HL-60/S4 treated with phorbol 12-myristate 13-acetate at 8.2 ng/mL for 4 days and 3 days (cell line): ENCODE measurements at regions not wholly inside any gene's neighbourhood (a gene's known extent, or its start where the extent isn't known, plus 50 kb on each side); places are given as distances from the start of the nearest gene placed in this dataset.

Source experiments
- in situ Hi-C: fragments of 300-500 bp; cut with MboI; formaldehyde crosslinking; loops from 2 replicates; pipeline ENCODE4 v1.15.0; 2022; ENCODE audit warnings: low sequenced_read_pairs

- in situ Hi-C loops: no loop called here
These were observed 275.8 kb upstream of the LYZL1 start for GRCh38 chr10:29012926-29013554.

- in situ Hi-C loops: no loop called here
These were observed 267.3 kb upstream of the LYZL1 start for GRCh38 chr10:29021591-29021990.

GRCh38 chr10:29022513-29022912 lies 266.4 kb upstream of the LYZL1 start:
- in situ Hi-C loops: no loop called here

GRCh38 chr10:29023678-29024077 lies 265.2 kb upstream of the LYZL1 start:
- in situ Hi-C loops: no loop called here

- in situ Hi-C loops: no loop called here
These were observed 262.6 kb upstream of the LYZL1 start for GRCh38 chr10:29026065-29026797.

GRCh38 chr10:29026802-29027580 lies 261.9 kb upstream of the LYZL1 start:
- in situ Hi-C loops: no loop called here

GRCh38 chr10:29028486-29028885 lies 260.4 kb upstream of the LYZL1 start:
- in situ Hi-C loops: no loop called here

- in situ Hi-C loops: no loop called here
These were observed 258.0 kb upstream of the LYZL1 start for GRCh38 chr10:29030900-29031299.

- in situ Hi-C loops: no loop called here
These were observed 256.7 kb upstream of the LYZL1 start for GRCh38 chr10:29032169-29032568.

GRCh38 chr10:29033311-29033940 lies 255.4 kb upstream of the LYZL1 start:
- in situ Hi-C loops: no loop called here

- in situ Hi-C loops: no loop called here
These were observed 254.3 kb upstream of the LYZL1 start for GRCh38 chr10:29034592-29034991.

GRCh38 chr10:29035721-29036120 lies 253.1 kb upstream of the LYZL1 start:
- in situ Hi-C loops: no loop called here

GRCh38 chr10:29037348-29038113 lies 251.3 kb upstream of the LYZL1 start:
- in situ Hi-C loops: no loop called here

- in situ Hi-C loops: no loop called here
These were observed 249.8 kb upstream of the LYZL1 start for GRCh38 chr10:29039091-29039490.

- in situ Hi-C loops: no loop called here
These were observed 249.1 kb upstream of the LYZL1 start for GRCh38 chr10:29039677-29040189.

GRCh38 chr10:29041616-29042015 lies 247.3 kb upstream of the LYZL1 start:
- in situ Hi-C loops: no loop called here

GRCh38 chr10:29048506-29048905 lies 240.4 kb upstream of the LYZL1 start:
- in situ Hi-C loops: no loop called here

GRCh38 chr10:29050081-29050480 lies 238.8 kb upstream of the LYZL1 start:
- in situ Hi-C loops: no loop called here

- in situ Hi-C loops: no loop called here
These were observed 233.8 kb upstream of the LYZL1 start for GRCh38 chr10:29055101-29055500.

- in situ Hi-C loops: no loop called here
These were observed 232.1 kb upstream of the LYZL1 start for GRCh38 chr10:29056729-29057128.
